ENCODE measurements at regions not wholly inside any gene's neighbourhood (a gene's known extent, or its start where the extent isn't known, plus 50 kb on each side); places are given as distances from the start of the nearest gene placed in this dataset.

DNA sequence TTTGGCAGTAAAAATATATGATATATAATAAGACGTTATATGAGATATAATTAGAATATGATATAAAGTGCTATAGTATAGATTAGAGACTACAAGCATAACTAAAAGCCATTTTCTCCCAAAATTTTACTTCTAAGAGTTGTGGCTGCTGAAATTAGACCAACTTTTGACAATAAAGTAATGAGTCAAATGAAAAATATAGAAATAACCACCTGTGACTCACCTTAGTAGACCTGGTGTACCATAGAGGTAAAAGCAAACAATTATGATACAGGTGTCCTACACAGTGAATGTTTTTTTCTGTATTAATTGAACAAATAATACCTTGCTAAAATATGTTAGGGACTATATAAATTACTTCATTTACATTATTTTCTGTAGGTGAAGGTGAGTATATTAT is 482.9 kb upstream of the MAN1A1 start:
- no peak for FAIRE-seq
- H4K20me1 ChIP-seq (replicated peaks in 1 of 2; ENCODE audit: control insufficient read depth in 1 of 2, insufficient read depth in 2 of 2, low read length in 2 of 2) = no peaks in the 10 kb centered on the region
- no peaks in the 10 kb centered on the region for H3K79me2 ChIP-seq (ENCODE audit: control insufficient read depth in 1 of 2, insufficient read depth in 2 of 2, low read length in 2 of 2)
- H3K9me3 ChIP-seq (ENCODE audit: insufficient read depth in 2 of 2, low read depth in 1 of 2, low read length in 1 of 2) = no peaks in the 10 kb centered on the region
- H3K56ac ChIP-seq (replicated peaks; ENCODE audit: insufficient read length, low read depth, low read length) = no peak overlapping the region
- no peak overlapping the region for H3K4ac ChIP-seq (replicated peaks; ENCODE audit: insufficient read length, low read depth, low read length)
- no peaks in the 10 kb centered on the region for H3K79me1 ChIP-seq (ENCODE audit: low read depth, low read length)
- no peak overlapping the region for H2BK5ac ChIP-seq (ENCODE audit: low read depth, low read length)
- H3K36me3 ChIP-seq (ENCODE audit: control insufficient read depth in 2 of 4, insufficient read depth in 4 of 4, low read length in 3 of 4) = no peaks in the 10 kb centered on the region
- no peak overlapping the region for H3K23ac ChIP-seq (ENCODE audit: insufficient read length)
- H4K8ac ChIP-seq (ENCODE audit: extremely low read depth, insufficient read depth, low read length) = no peak overlapping the region
- 86% methylated on average over 1 of the region's 1 CpG; no CpG with 5 or more reads in 1 of the 2 experiments for WGBS, 2 experiments (ENCODE audit: extremely low coverage in 1 of 2, insufficient coverage in 1 of 2, insufficient read length in 1 of 2, insufficient replicate concordance in 2 of 2, low coverage in 1 of 2, low lambda C conversion rate in 2 of 2, missing lambda C conversion rate in 1 of 2)
- H3K27me3 ChIP-seq (replicated peaks in 1 of 4; ENCODE audit: control insufficient read depth in 3 of 4, extremely low read depth in 1 of 4, insufficient read depth in 3 of 4, low read length in 3 of 4) = no peaks in the 10 kb centered on the region
- no peak overlapping the region for H2AFZ ChIP-seq (ENCODE audit: low read length)
- POLR2A ChIA-PET (ENCODE audit: partially characterized antibody) = no interaction called here
- H2AK5ac ChIP-seq (ENCODE audit: low read depth, low read length) = no peak overlapping the region
- no peak overlapping the region for H2BK12ac ChIP-seq (ENCODE audit: low read depth, low read length)
- no peak overlapping the region for H3K14ac ChIP-seq (ENCODE audit: insufficient read length)
- no peak overlapping the region for H2BK20ac ChIP-seq (ENCODE audit: low read length)
- no peak overlapping the region for H3K27ac ChIP-seq (ENCODE audit: low read depth, low read length)
- no peak overlapping the region for H2BK15ac ChIP-seq (ENCODE audit: low read length)
- H3K23me2 ChIP-seq (ENCODE audit: low read depth, low read length) = no peaks in the 10 kb centered on the region
- no peak for DNase-seq (ENCODE audit: low read depth in 1 of 2, low spot score in 2 of 2)
- H3K4me3 ChIP-seq (ENCODE audit: extremely low read depth in 1 of 4, insufficient read depth in 2 of 4, low read depth in 3 of 4, low read length in 4 of 4) = no peak overlapping the region
- CTCF ChIA-PET (ENCODE audit: partially characterized antibody) = no interaction called here
- H4K5ac ChIP-seq (ENCODE audit: insufficient read length, low read depth, low read length) = no peak overlapping the region
- no peak overlapping the region for H3K9ac ChIP-seq (replicated peaks in 1 of 4; ENCODE audit: extremely low read depth in 1 of 4, low read depth in 3 of 4, low read length in 3 of 4)
- H4K91ac ChIP-seq (replicated peaks; ENCODE audit: insufficient read length, low read length) = no peak overlapping the region
- H3K4me2 ChIP-seq (ENCODE audit: insufficient read depth in 1 of 2, low read depth in 2 of 2, low read length in 2 of 2) = no peak overlapping the region
- H2BK120ac ChIP-seq (replicated peaks; ENCODE audit: low read depth, low read length) = no peak overlapping the region
- H3K18ac ChIP-seq (ENCODE audit: extremely low read depth, low read length) = no peak overlapping the region
- peaks cover 0 to 2% (median 0%) of the 10 kb centered on the region in 4 experiments; a peak in 1 of 7 replicates for H3K4me1 ChIP-seq (replicated peaks in 1 of 4; ENCODE audit: control insufficient read depth in 3 of 4, insufficient read depth in 4 of 4, low read length in 3 of 4)
- TF ChIP-seq CBX5 (IDR thresholded peaks at IDR 0.05; ENCODE audit: low read depth, low read length) (no peak), CBX8 (IDR thresholded peaks at IDR 0.05; ENCODE audit: borderline replicate concordance, low read depth, low read length) (no peak), CHD2 (IDR thresholded peaks at IDR 0.05; ENCODE audit: low read length) (no peak), PHF8 (conservative IDR thresholded peaks at IDR 0.05; ENCODE audit: low read depth, low read length) (no peak), POU5F1 (IDR thresholded peaks at IDR 0.05; ENCODE audit: low read depth, low read length) (no peak), NANOG (IDR thresholded peaks at IDR 0.05; ENCODE audit: insufficient read depth, low read depth, low read length, poor library complexity, severe bottlenecking) (no peak), SP2 (IDR thresholded peaks at IDR 0.05; ENCODE audit: low read length) (no peak), CREB1 (IDR thresholded peaks at IDR 0.05) (no peak), TAF1 (IDR thresholded peaks at IDR 0.05; ENCODE audit: low read depth, low read length) (no peak), JUN (IDR thresholded peaks at IDR 0.05; ENCODE audit: low read depth, low read length) (no peak), ATF3 (IDR thresholded peaks at IDR 0.05; ENCODE audit: insufficient read depth, low read depth, low read length) (no peak), SUZ12 (IDR thresholded peaks at IDR 0.05; ENCODE audit: low read length) (no peak)
- TF ChIP-seq, protein P1, sequence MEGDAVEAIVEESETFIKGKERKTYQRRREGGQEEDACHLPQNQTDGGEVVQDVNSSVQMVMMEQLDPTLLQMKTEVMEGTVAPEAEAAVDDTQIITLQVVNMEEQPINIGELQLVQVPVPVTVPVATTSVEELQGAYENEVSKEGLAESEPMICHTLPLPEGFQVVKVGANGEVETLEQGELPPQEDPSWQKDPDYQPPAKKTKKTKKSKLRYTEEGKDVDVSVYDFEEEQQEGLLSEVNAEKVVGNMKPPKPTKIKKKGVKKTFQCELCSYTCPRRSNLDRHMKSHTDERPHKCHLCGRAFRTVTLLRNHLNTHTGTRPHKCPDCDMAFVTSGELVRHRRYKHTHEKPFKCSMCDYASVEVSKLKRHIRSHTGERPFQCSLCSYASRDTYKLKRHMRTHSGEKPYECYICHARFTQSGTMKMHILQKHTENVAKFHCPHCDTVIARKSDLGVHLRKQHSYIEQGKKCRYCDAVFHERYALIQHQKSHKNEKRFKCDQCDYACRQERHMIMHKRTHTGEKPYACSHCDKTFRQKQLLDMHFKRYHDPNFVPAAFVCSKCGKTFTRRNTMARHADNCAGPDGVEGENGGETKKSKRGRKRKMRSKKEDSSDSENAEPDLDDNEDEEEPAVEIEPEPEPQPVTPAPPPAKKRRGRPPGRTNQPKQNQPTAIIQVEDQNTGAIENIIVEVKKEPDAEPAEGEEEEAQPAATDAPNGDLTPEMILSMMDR (IDR thresholded peaks at IDR 0.05; ENCODE audit: control extremely low read depth in 1 of 3, insufficient read depth in 1 of 3, low read depth in 1 of 3, low read length in 3 of 3) = no peak
